ENCODE measurements at regions not wholly inside any gene's neighbourhood (a gene's known extent, or its start where the extent isn't known, plus 50 kb on each side); places are given as distances from the start of the nearest gene placed in this dataset.
"Not testable (repeated sequence)": the region's sequence is repeated elsewhere in the genome, so short reads cannot be mapped to it uniquely, and the experiment has no call there.

DNA sequence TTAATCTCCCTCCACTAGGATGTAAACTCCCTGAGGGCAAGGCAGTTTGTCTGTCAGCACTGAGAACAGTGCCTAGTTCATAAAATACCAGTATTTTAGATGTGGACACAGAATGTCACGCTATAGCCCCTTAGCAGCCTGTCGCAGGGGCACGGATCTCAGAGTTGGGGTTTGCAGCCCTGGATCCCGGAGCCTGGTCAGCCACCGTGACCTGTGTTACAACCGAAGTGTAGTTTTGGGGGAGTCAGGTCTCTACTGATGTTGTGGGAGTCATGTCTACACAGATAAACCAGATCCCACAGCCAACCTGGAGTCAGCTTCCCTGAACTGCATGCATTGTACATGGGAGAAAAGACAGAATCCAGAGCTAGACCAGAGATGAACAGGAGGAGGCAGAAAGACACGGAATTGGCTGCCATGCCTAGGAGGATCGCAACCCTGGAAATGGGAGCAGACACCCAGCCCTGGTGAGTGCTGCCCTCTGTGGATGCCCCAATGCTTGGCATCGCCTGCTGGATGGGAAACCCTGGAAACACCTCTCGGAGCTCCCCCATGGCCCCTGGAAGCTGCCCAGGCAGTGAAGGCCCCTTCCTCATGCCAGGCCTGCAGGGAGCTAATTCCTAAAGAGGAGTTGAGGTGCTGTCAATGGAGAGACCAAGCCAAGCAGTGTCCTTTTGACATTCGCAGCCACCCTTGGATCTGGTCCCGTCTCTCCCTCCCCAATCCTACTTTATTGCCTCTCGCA is 851.3 kb downstream of the TBC1D22A start:
- Histone ChIP-seq H3K27me3 (ENCODE audit: low read length) (peaks cover 2% of the 10 kb centered on the region; the same call in 1 of the 2 replicates), H3K36me3 (ENCODE audit: low read depth, low read length) (no peaks in the 10 kb centered on the region), H3K9me3 (ENCODE audit: low read length) (no peaks in the 10 kb centered on the region), H4K20me1 (ENCODE audit: low read length) (no peaks in the 10 kb centered on the region), H3K79me2 (ENCODE audit: low read length) (no peaks in the 10 kb centered on the region), H3K4me2 (ENCODE audit: low read length) (no peak overlapping the region), H3F3A (ENCODE audit: low read length, unreplicated experiment) (no peaks in the 10 kb centered on the region), H3K4me3 (ENCODE audit: low read length) (no peak overlapping the region), H3K27ac (ENCODE audit: low read length) (no peak overlapping the region), H3K4me1 (ENCODE audit: insufficient read depth, low read length) (no peaks in the 10 kb centered on the region), H3K9me2 (replicated peaks; ENCODE audit: low read length) (no peaks in the 10 kb centered on the region), H3K9ac (ENCODE audit: low read length) (no peak overlapping the region), H2AFZ (ENCODE audit: low read length) (no peak overlapping the region)
- TF ChIP-seq EZH2phosphoT487 (IDR thresholded peaks at IDR 0.05; ENCODE audit: borderline replicate concordance, low read length), result no peak
- TF ChIP-seq EZH2 (IDR thresholded peaks at IDR 0.05; ENCODE audit: low read length, unreplicated experiment), result no peak
- TF ChIP-seq, protein P1, sequence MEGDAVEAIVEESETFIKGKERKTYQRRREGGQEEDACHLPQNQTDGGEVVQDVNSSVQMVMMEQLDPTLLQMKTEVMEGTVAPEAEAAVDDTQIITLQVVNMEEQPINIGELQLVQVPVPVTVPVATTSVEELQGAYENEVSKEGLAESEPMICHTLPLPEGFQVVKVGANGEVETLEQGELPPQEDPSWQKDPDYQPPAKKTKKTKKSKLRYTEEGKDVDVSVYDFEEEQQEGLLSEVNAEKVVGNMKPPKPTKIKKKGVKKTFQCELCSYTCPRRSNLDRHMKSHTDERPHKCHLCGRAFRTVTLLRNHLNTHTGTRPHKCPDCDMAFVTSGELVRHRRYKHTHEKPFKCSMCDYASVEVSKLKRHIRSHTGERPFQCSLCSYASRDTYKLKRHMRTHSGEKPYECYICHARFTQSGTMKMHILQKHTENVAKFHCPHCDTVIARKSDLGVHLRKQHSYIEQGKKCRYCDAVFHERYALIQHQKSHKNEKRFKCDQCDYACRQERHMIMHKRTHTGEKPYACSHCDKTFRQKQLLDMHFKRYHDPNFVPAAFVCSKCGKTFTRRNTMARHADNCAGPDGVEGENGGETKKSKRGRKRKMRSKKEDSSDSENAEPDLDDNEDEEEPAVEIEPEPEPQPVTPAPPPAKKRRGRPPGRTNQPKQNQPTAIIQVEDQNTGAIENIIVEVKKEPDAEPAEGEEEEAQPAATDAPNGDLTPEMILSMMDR (conservative IDR thresholded peaks at IDR 0.05; ENCODE audit: low read depth, low read length), result no peak
- DNase-seq (no peak), ATAC-seq (no peak)
- ChIA-PET CTCF (no interaction called here), POLR2A (ENCODE audit: unreplicated experiment) (no interaction called here)
- intact Hi-C loops (cut with micrococcal nuclease), result no loop called here
- no TSS peak for BruUV-seq (replicated peaks)

DNA sequence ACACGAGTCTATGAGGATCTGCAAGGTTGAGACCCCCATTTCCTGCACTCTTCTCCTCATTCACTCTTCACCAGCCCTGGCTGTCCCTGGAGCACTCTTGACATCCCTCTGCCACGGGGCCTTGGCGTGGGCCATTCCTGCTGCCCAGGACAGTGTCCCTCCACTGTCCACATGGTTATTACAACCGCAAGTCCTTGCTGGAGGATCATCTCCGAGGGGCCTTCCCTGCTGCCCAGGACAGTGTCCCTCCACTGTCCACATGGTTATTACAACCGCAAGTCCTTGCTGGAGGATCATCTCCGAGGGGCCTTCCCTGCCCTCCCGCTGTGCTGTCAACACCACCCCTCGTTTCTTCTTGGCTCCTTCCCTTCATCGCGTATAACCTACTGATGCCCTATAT is 850.7 kb downstream of the TBC1D22A start:
- CTCF ChIA-PET; H3K9me3 ChIP-seq (ENCODE audit: low read length); H2AFZ ChIP-seq (ENCODE audit: low read length); H3K79me2 ChIP-seq (ENCODE audit: low read length); H3K9ac ChIP-seq (ENCODE audit: low read length); H3K27ac ChIP-seq (ENCODE audit: low read length); ATAC-seq; DNase-seq; intact Hi-C loops (cut with micrococcal nuclease); H3K9me2 ChIP-seq (replicated peaks; ENCODE audit: low read length); BruUV-seq (replicated peaks); H4K20me1 ChIP-seq (ENCODE audit: low read length); H3K27me3 ChIP-seq (ENCODE audit: low read length); H3F3A ChIP-seq (ENCODE audit: low read length, unreplicated experiment); H3K4me1 ChIP-seq (ENCODE audit: insufficient read depth, low read length); H3K4me3 ChIP-seq (ENCODE audit: low read length); H3K4me2 ChIP-seq (ENCODE audit: low read length); H3K36me3 ChIP-seq (ENCODE audit: low read depth, low read length); POLR2A ChIA-PET (ENCODE audit: unreplicated experiment): not testable (repeated sequence)

DNA sequence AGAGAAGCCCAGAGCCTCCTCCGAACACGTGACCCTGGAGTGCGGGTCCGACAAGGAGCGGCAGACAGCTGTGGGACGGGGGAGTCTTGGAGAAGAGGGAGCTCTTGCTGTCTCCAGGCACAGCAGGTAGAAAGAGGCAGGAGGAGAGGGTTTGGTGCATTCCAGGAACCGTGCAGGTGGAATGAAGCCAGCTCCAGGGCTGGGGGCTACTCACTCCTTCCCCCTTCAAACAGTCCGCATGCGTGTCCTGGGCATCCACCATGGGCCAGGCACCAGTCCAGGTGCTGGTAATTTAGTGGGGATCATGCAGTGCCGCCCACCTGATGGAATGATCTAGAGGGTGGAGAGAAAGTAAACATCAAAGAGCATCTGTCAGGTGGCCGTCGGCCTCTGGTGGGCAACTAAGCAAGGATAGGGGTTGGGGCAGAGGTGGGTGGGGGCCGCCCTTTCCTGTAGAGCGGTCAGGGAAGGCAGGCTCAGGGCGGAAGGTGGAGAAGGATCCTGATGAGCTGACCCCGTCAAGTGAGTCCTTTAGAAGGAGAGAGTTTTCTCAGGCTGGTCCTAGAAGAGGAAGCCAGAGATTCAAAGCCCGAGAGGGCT is 850.0 kb downstream of the TBC1D22A start:
- Histone ChIP-seq H3K9me2 (replicated peaks; ENCODE audit: low read length) (no peaks in the 10 kb centered on the region), H3K27ac (ENCODE audit: low read length) (no peak overlapping the region), H2AFZ (ENCODE audit: low read length) (no peak overlapping the region), H3K79me2 (ENCODE audit: low read length) (no peaks in the 10 kb centered on the region), H4K20me1 (ENCODE audit: low read length) (no peaks in the 10 kb centered on the region), H3F3A (ENCODE audit: low read length, unreplicated experiment) (no peaks in the 10 kb centered on the region), H3K4me1 (ENCODE audit: insufficient read depth, low read length) (no peaks in the 10 kb centered on the region), H3K36me3 (ENCODE audit: low read depth, low read length) (no peaks in the 10 kb centered on the region), H3K4me2 (ENCODE audit: low read length) (no peak overlapping the region), H3K9ac (ENCODE audit: low read length) (no peak overlapping the region), H3K27me3 (ENCODE audit: low read length) (peaks cover 5% of the 10 kb centered on the region; the same call in 1 of the 2 replicates), H3K4me3 (ENCODE audit: low read length) (no peak overlapping the region), H3K9me3 (ENCODE audit: low read length) (no peaks in the 10 kb centered on the region)
- TF ChIP-seq, protein P1 (conservative IDR thresholded peaks at IDR 0.05; ENCODE audit: low read depth, low read length), result no peak
- TF ChIP-seq EZH2phosphoT487 (IDR thresholded peaks at IDR 0.05; ENCODE audit: borderline replicate concordance, low read length), result no peak
- no peak for TF ChIP-seq EZH2 (IDR thresholded peaks at IDR 0.05; ENCODE audit: low read length, unreplicated experiment)
- ATAC-seq (no peak), DNase-seq (no peak)
- CTCF ChIA-PET, result no interaction called here
- intact Hi-C loops (cut with micrococcal nuclease), result no loop called here
- BruUV-seq (replicated peaks), result no TSS peak
- POLR2A ChIA-PET (ENCODE audit: unreplicated experiment), result no interaction called here

Data from PC-3 (cell line).